Stimulated activated CD8-positive, alpha-beta memory T cell treated with anti-CD3 and anti-CD28 coated beads, Interleukin-7, amount 100 ng/mL, for 4 hours (primary cell): ENCODE measurements at regions not wholly inside any gene's neighbourhood (a gene's known extent, or its start where the extent isn't known, plus 50 kb on each side); places are given as distances from the start of the nearest gene placed in this dataset.

Source experiments
- DNase-seq, 2 donors: peaks; one replicate each; pipeline ENCODE4 v3.0.0-alpha.2; 2020; ENCODE audit warnings: low read depth in 2 of 2

GRCh38 chr13:56189439-56189838, 951.3 kb upstream of the PRR20A start:
- DNase-seq, result no peak

GRCh38 chr13:56189978-56190377, 950.7 kb upstream of the PRR20A start:
- no peak for DNase-seq

GRCh38 chr13:56198350-56198749, 942.4 kb upstream of the PRR20A start:
- DNase-seq, result no peak

GRCh38 chr13:56201834-56202233, 938.9 kb upstream of the PRR20A start:
- no peak for DNase-seq

- DNase-seq, result no peak
These were observed 924.5 kb upstream of the PRR20A start for GRCh38 chr13:56216221-56216620.

- DNase-seq, result no peak
These were observed 893.0 kb upstream of the PRR20A start for GRCh38 chr13:56247692-56248091.

- no peak for DNase-seq
These were observed 869.0 kb upstream of the PRR20A start for GRCh38 chr13:56271686-56272085.

- DNase-seq, result no peak
These were observed 857.4 kb upstream of the PRR20A start for GRCh38 chr13:56283262-56283828.

- DNase-seq, result no peak
These were observed 841.1 kb upstream of the PRR20A start for GRCh38 chr13:56299650-56300049.

GRCh38 chr13:56314765-56315164, 826.0 kb upstream of the PRR20A start:
- DNase-seq, result no peak

- DNase-seq, result no peak
These were observed 822.9 kb upstream of the PRR20A start for GRCh38 chr13:56317841-56318240.

- no peak for DNase-seq
These were observed 808.0 kb upstream of the PRR20A start for GRCh38 chr13:56332671-56333070.

- no peak for DNase-seq
These were observed 804.9 kb upstream of the PRR20A start for GRCh38 chr13:56335775-56336174.

- DNase-seq, result no peak
These were observed 802.3 kb upstream of the PRR20A start for GRCh38 chr13:56338421-56338820.

- no peak for DNase-seq
These were observed 793.7 kb upstream of the PRR20A start for GRCh38 chr13:56347014-56347413.

GRCh38 chr13:56349866-56350265, 790.9 kb upstream of the PRR20A start:
- no peak for DNase-seq

- no peak for DNase-seq
These were observed 789.7 kb upstream of the PRR20A start for GRCh38 chr13:56351041-56351440.

GRCh38 chr13:56352361-56352760, 788.4 kb upstream of the PRR20A start:
- DNase-seq, result no peak

GRCh38 chr13:56352901-56353300, 787.8 kb upstream of the PRR20A start:
- no peak for DNase-seq

- DNase-seq, result no peak
These were observed 784.0 kb upstream of the PRR20A start for GRCh38 chr13:56356690-56357089.

- DNase-seq, result no peak
These were observed 762.2 kb upstream of the PRR20A start for GRCh38 chr13:56378566-56378965.

GRCh38 chr13:56393549-56393948, 747.2 kb upstream of the PRR20A start:
- DNase-seq, result no peak

- DNase-seq, result no peak
These were observed 744.4 kb upstream of the PRR20A start for GRCh38 chr13:56396318-56396717.

GRCh38 chr13:56400774-56401173, 739.9 kb upstream of the PRR20A start:
- no peak for DNase-seq
